ENCODE measurements at regions not wholly inside any gene's neighbourhood (a gene's known extent, or its start where the extent isn't known, plus 50 kb on each side); places are given as distances from the start of the nearest gene placed in this dataset.
A peak's percentile ranks its signal among the peaks of the same experiment; 100 is the strongest.

DNA sequence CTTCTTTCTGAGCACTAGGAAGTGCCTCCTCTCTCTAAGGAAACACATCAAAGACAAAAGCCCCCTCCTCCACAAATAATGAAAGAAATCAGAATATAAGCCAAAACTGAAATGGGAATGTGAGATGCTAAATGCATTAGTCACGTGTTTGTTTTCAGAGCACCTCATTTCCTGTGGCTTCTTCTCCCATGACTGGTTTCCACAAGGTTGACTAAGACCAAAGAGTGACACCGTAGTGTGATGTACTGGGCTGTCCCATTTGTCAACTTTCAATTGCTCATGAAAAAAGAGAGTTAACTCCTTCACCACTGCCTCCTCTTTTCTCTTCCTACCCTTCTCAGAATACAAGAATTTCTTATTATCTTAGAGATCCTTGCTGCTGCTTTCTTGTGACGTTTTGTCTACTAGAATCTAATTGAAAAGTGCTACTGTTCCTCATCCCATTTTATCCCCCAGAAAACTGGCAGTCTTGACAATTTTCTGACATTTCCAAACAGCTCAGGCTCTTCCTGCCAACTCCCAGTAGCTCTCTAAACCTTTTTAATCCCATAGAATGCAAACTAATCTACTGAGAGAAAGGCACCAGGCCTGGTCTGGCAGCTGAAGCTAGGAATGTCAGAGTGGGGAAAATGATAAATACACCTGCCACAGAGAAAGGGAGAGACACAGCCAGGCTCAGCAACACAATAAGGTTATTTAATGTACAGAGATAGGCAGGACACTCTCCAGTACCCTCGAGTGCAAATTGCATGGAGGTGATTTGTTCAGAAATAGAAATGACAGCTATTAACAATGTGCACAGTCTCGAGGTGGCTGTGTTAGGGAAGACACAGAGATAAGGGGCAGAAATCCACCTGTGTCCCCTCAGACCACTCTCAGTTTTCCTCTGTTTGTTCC lies 671.7 kb upstream of the NRSN1 start:
- TF ChIP-seq MXI1 (IDR thresholded peaks at IDR 0.05; ENCODE audit: borderline replicate concordance, low read depth, low read length), result no peak
- TF ChIP-seq, protein P1, sequence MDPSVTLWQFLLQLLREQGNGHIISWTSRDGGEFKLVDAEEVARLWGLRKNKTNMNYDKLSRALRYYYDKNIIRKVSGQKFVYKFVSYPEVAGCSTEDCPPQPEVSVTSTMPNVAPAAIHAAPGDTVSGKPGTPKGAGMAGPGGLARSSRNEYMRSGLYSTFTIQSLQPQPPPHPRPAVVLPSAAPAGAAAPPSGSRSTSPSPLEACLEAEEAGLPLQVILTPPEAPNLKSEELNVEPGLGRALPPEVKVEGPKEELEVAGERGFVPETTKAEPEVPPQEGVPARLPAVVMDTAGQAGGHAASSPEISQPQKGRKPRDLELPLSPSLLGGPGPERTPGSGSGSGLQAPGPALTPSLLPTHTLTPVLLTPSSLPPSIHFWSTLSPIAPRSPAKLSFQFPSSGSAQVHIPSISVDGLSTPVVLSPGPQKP (IDR thresholded peaks at IDR 0.05; ENCODE audit: borderline replicate concordance, low read depth, low read length), result no peak
- no peak for TF ChIP-seq RCOR1 (IDR thresholded peaks at IDR 0.05; ENCODE audit: insufficient replicate concordance, low read length)
- no peak for TF ChIP-seq RFX5 (IDR thresholded peaks at IDR 0.05; ENCODE audit: low read depth, low read length)
- TF ChIP-seq, protein P2, sequence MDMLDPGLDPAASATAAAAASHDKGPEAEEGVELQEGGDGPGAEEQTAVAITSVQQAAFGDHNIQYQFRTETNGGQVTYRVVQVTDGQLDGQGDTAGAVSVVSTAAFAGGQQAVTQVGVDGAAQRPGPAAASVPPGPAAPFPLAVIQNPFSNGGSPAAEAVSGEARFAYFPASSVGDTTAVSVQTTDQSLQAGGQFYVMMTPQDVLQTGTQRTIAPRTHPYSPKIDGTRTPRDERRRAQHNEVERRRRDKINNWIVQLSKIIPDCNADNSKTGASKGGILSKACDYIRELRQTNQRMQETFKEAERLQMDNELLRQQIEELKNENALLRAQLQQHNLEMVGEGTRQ (IDR thresholded peaks at IDR 0.05; ENCODE audit: low read depth, low read length), result no peak
- TF ChIP-seq SMC3 (IDR thresholded peaks at IDR 0.05; ENCODE audit: low read depth, low read length), result no peak
- TF ChIP-seq POLR2A (IDR thresholded peaks at IDR 0.05; ENCODE audit: low read depth, low read length), result no peak
- no peak for TF ChIP-seq MAZ (IDR thresholded peaks at IDR 0.05; ENCODE audit: borderline replicate concordance, low read depth, low read length)
- TF ChIP-seq FOS (IDR thresholded peaks at IDR 0.05; ENCODE audit: low read depth, low read length), result no peak
- TF ChIP-seq BHLHE40 (IDR thresholded peaks at IDR 0.05; ENCODE audit: low read depth, low read length), result no peak
- TF ChIP-seq NFE2L2 (IDR thresholded peaks at IDR 0.05; ENCODE audit: low read depth, low read length), result no peak
- no peak for TF ChIP-seq CEBPB (IDR thresholded peaks at IDR 0.05; ENCODE audit: low read depth, low read length)
- TF ChIP-seq, protein P3, sequence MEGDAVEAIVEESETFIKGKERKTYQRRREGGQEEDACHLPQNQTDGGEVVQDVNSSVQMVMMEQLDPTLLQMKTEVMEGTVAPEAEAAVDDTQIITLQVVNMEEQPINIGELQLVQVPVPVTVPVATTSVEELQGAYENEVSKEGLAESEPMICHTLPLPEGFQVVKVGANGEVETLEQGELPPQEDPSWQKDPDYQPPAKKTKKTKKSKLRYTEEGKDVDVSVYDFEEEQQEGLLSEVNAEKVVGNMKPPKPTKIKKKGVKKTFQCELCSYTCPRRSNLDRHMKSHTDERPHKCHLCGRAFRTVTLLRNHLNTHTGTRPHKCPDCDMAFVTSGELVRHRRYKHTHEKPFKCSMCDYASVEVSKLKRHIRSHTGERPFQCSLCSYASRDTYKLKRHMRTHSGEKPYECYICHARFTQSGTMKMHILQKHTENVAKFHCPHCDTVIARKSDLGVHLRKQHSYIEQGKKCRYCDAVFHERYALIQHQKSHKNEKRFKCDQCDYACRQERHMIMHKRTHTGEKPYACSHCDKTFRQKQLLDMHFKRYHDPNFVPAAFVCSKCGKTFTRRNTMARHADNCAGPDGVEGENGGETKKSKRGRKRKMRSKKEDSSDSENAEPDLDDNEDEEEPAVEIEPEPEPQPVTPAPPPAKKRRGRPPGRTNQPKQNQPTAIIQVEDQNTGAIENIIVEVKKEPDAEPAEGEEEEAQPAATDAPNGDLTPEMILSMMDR (conservative IDR thresholded peaks at IDR 0.05; ENCODE audit: low read depth, low read length), result no peak
- Histone ChIP-seq H4K8ac (ENCODE audit: low read depth in 2 of 2, low read length in 2 of 2) (peak overlapping the region; percentile 8 to 25; a peak in 2 of 4 replicates), H3K18ac (ENCODE audit: low read depth, low read length) (no peak overlapping the region), H3K56ac (ENCODE audit: extremely low read depth, insufficient read depth, low read length) (no peak overlapping the region), H4K5ac (ENCODE audit: low read depth, low read length) (no peak overlapping the region), H2BK5ac (ENCODE audit: low read depth, low read length, poor library complexity, severe bottlenecking) (no peak overlapping the region), H3K27ac (ENCODE audit: insufficient read depth, low read length) (no peak overlapping the region), H3K79me1 (ENCODE audit: low read depth in 1 of 2, low read length in 2 of 2) (no peaks in the 10 kb centered on the region), H2BK20ac (ENCODE audit: low read depth, low read length) (peak overlapping the region; percentile 31; the same call in 1 of the 2 replicates), H3K9me1 (ENCODE audit: insufficient read depth, low read length) (no peaks in the 10 kb centered on the region), H2AFZ (replicated peaks; ENCODE audit: low read length, poor library complexity) (no peak overlapping the region), H3K4me2 (ENCODE audit: low read depth, low read length) (no peak overlapping the region), H3K9ac (ENCODE audit: low read depth, low read length) (no peak overlapping the region), H2BK120ac (ENCODE audit: low read depth, low read length) (peak overlapping the region; percentile 39), H4K91ac (ENCODE audit: insufficient read depth, low read depth, low read length) (0 out of 2 replicates have a peak overlapping the region, but pooled peaks have one; percentile 9), H2AK9ac (replicated peaks; ENCODE audit: low read depth, low read length, poor library complexity) (no peak overlapping the region), H3K4me3 (ENCODE audit: insufficient read depth, low read depth, low read length) (no peak overlapping the region), H4K20me1 (ENCODE audit: insufficient read depth, low read length) (no peaks in the 10 kb centered on the region), H3K14ac (replicated peaks; ENCODE audit: low read depth, low read length) (no peak overlapping the region), H3K9me3 (ENCODE audit: control insufficient read depth, insufficient read depth, low read length) (no peaks in the 10 kb centered on the region), H3K23ac (ENCODE audit: low read depth, low read length) (no peak overlapping the region), H3K36me3 (ENCODE audit: control insufficient read depth, insufficient read depth, low read length) (no peaks in the 10 kb centered on the region), H3K4ac (ENCODE audit: low read depth, low read length) (peak overlapping the region; percentile 45), H3K4me1 (ENCODE audit: control insufficient read depth, insufficient read depth, low read length) (peaks cover 4% of the 10 kb centered on the region; the same call in 1 of the 2 replicates), H3K27me3 (ENCODE audit: control insufficient read depth, insufficient read depth, low read length) (no peaks in the 10 kb centered on the region), H2AK5ac (ENCODE audit: low read depth, low read length) (peak overlapping the region; percentile 29), H2BK15ac (ENCODE audit: low read depth, low read length) (0 out of 3 replicates have a peak overlapping the region, but pooled peaks have one; percentile 60)
- ChIA-PET CTCF (interaction anchor here (0.6 kb wide), 1 partner anchor 1718 kb away, joined by 5 read pairs; no protein-coding TSS in a partner anchor), POLR2A (ENCODE audit: unreplicated experiment) (no interaction called here)
- no TSS peak for BruUV-seq (replicated peaks)
- DNase-seq, result peak; percentile 75
- peak; percentile 32; the same call in 1 of the 2 replicates for ATAC-seq (ENCODE audit: low read depth)
- dilution Hi-C loops (cut with HindIII; ENCODE audit: low sequenced_read_pairs, unreplicated experiment), result no loop called here
- in situ Hi-C loops (cut with MboI; ENCODE audit: low sequenced_read_pairs), result no loop called here
- intact Hi-C loops (cut with micrococcal nuclease), result no loop called here
- 67% methylated on average over 1 of the region's 5 CpGs; no CpG with 5 or more reads in 1 of the 2 experiments for WGBS, 2 experiments (ENCODE audit: extremely low coverage in 2 of 2, insufficient read length in 1 of 2)
